ENCODE measurements at regions not wholly inside any gene's neighbourhood (a gene's known extent, or its start where the extent isn't known, plus 50 kb on each side); places are given as distances from the start of the nearest gene placed in this dataset.

DNA sequence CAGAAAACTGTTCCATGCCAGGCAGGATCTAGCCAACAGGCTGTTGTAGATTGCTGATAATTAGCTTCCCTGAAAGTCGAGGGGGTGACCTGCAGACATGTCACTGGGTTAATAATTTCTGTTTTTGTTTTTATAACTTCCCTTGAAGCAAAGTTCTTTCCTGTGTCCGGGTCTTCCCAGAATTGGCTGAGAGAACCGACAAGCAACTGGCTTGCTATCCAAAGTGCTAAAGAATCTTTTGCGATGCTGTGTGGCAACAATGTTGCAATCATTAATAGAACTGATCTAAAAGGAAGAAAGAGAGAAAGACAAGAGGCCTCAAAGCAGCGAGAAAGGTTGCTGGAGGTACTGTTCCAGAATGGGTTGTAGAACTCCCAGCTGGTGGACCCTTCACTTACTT lies 132.1 kb upstream of the DPP6 start:
- TF ChIP-seq, protein P1, sequence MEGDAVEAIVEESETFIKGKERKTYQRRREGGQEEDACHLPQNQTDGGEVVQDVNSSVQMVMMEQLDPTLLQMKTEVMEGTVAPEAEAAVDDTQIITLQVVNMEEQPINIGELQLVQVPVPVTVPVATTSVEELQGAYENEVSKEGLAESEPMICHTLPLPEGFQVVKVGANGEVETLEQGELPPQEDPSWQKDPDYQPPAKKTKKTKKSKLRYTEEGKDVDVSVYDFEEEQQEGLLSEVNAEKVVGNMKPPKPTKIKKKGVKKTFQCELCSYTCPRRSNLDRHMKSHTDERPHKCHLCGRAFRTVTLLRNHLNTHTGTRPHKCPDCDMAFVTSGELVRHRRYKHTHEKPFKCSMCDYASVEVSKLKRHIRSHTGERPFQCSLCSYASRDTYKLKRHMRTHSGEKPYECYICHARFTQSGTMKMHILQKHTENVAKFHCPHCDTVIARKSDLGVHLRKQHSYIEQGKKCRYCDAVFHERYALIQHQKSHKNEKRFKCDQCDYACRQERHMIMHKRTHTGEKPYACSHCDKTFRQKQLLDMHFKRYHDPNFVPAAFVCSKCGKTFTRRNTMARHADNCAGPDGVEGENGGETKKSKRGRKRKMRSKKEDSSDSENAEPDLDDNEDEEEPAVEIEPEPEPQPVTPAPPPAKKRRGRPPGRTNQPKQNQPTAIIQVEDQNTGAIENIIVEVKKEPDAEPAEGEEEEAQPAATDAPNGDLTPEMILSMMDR (IDR thresholded peaks at IDR 0.05): no peak
- no peak for TF ChIP-seq POLR2A (IDR thresholded peaks at IDR 0.05)

Measured in Peyer's patch (tissue), 4 donors.